OCI-LY7 (cell line): ENCODE measurements at regions not wholly inside any gene's neighbourhood (a gene's known extent, or its start where the extent isn't known, plus 50 kb on each side); places are given as distances from the start of the nearest gene placed in this dataset.

ENCODE experiments used
- CTCF ChIP-seq: fragments of 200-600 bp; sonication (generic); conservative IDR thresholded peaks from 2 replicates; pipeline ENCODE4 v1.5.1; 2014; ENCODE audit warnings: mild to moderate bottlenecking, antibody characterized with exemption, low read length, moderate library complexity, mixed read lengths
- EZH2phosphoT487 ChIP-seq: fragments of 200-600 bp; sonication (generic); IDR thresholded peaks from 2 replicates; pipeline ENCODE4 v1.6.1; 2018; ENCODE audit warnings: low read depth, borderline replicate concordance, mild to moderate bottlenecking, mixed run types, antibody characterized with exemption, low read length, moderate library complexity, mixed read lengths

GRCh38 chr21:28705616-28706015 lies 287.1 kb downstream of the LTN1 start:
- TF ChIP-seq CTCF, result no peak
- TF ChIP-seq EZH2phosphoT487, result no peak
